HEK293 (cell line): ENCODE measurements at regions not wholly inside any gene's neighbourhood (a gene's known extent, or its start where the extent isn't known, plus 50 kb on each side); places are given as distances from the start of the nearest gene placed in this dataset.

Experiments
- GLI4 ChIP-seq: fragments of 450-650 bp; formaldehyde crosslinking; IDR thresholded peaks from 2 replicates; pipeline ENCODE4 v1.5.1; 2016; ENCODE audit warnings: missing biosample characterization, missing genetic modification characterization
- HOXD13 ChIP-seq: sonication (generic); formaldehyde crosslinking; IDR thresholded peaks from 2 replicates; pipeline ENCODE4 v1.8.0; 2022; ENCODE audit warnings: missing genetic modification reagents, borderline replicate concordance
- KLF1 ChIP-seq: fragments of 450-650 bp; formaldehyde crosslinking; IDR thresholded peaks from 2 replicates; pipeline ENCODE4 v1.5.1; 2016; ENCODE audit warnings: missing biosample characterization, missing genetic modification characterization
- KLF16 ChIP-seq: fragments of 450-650 bp; formaldehyde crosslinking; IDR thresholded peaks from 2 replicates; pipeline ENCODE4 v1.5.1; 2017; ENCODE audit warnings: missing biosample characterization, missing genetic modification characterization
- ZEB2 ChIP-seq: fragments of 450-650 bp; formaldehyde crosslinking; IDR thresholded peaks from 2 replicates; pipeline ENCODE4 v1.5.1; 2016; ENCODE audit warnings: missing biosample characterization, missing genetic modification characterization
- ZNF521 ChIP-seq: fragments of 450-650 bp; formaldehyde crosslinking; IDR thresholded peaks from 2 replicates; pipeline ENCODE4 v1.5.1; 2017; ENCODE audit warnings: missing biosample characterization, mild to moderate bottlenecking, missing genetic modification characterization
- TF ChIP-seq, protein P1 (sequence below): fragments of 450-650 bp; formaldehyde crosslinking; IDR thresholded peaks from 2 replicates; pipeline ENCODE4 v1.5.1; 2016; ENCODE audit warnings: missing biosample characterization, missing genetic modification characterization
- TF ChIP-seq, protein P2 (sequence below): fragments of 450-650 bp; formaldehyde crosslinking; IDR thresholded peaks from 2 replicates; pipeline ENCODE4 v1.5.1; 2016; ENCODE audit warnings: missing biosample characterization, missing genetic modification characterization, low read depth
- TF ChIP-seq, protein P3 (sequence below): sonication (generic); formaldehyde crosslinking; IDR thresholded peaks from 2 replicates; pipeline ENCODE4 v1.8.1; 2022; ENCODE audit warnings: mild to moderate bottlenecking, moderate library complexity, missing genetic modification reagents

DNA sequence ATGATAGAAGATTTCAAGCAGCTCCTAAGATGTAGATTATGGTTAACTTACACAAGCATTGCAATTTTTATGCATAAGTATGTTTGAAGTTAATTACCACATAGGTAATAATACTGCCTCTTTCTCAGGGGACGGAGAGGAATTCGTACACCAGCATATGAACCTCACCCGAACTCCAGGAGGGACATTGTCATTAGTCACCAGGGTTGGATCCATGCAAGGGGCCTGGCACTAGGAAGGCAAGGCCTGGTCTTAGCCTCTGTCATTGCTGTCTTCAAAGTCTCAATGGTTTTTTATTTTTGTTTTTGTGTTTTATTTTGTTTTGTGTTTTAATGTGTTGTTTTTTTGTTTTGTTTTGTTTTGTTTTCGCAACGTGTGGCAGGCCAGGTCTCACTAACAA is 145.6 kb upstream of the PPP2R2D start:
- no peak for TF ChIP-seq ZEB2 (tag by site-specific recombination)
- TF ChIP-seq, protein P1, sequence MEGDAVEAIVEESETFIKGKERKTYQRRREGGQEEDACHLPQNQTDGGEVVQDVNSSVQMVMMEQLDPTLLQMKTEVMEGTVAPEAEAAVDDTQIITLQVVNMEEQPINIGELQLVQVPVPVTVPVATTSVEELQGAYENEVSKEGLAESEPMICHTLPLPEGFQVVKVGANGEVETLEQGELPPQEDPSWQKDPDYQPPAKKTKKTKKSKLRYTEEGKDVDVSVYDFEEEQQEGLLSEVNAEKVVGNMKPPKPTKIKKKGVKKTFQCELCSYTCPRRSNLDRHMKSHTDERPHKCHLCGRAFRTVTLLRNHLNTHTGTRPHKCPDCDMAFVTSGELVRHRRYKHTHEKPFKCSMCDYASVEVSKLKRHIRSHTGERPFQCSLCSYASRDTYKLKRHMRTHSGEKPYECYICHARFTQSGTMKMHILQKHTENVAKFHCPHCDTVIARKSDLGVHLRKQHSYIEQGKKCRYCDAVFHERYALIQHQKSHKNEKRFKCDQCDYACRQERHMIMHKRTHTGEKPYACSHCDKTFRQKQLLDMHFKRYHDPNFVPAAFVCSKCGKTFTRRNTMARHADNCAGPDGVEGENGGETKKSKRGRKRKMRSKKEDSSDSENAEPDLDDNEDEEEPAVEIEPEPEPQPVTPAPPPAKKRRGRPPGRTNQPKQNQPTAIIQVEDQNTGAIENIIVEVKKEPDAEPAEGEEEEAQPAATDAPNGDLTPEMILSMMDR (tag by site-specific recombination) = no peak
- no peak for TF ChIP-seq KLF16
- TF ChIP-seq ZNF521 = no peak
- no peak for TF ChIP-seq GLI4 (tag by site-specific recombination)
- TF ChIP-seq HOXD13 (CRISPR knock-in tag) = no peak
- TF ChIP-seq KLF1 (tag by site-specific recombination) = no peak
- TF ChIP-seq, protein P2, sequence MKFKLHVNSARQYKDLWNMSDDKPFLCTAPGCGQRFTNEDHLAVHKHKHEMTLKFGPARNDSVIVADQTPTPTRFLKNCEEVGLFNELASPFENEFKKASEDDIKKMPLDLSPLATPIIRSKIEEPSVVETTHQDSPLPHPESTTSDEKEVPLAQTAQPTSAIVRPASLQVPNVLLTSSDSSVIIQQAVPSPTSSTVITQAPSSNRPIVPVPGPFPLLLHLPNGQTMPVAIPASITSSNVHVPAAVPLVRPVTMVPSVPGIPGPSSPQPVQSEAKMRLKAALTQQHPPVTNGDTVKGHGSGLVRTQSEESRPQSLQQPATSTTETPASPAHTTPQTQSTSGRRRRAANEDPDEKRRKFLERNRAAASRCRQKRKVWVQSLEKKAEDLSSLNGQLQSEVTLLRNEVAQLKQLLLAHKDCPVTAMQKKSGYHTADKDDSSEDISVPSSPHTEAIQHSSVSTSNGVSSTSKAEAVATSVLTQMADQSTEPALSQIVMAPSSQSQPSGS (tag by site-specific recombination) = no peak
- TF ChIP-seq, protein P3, sequence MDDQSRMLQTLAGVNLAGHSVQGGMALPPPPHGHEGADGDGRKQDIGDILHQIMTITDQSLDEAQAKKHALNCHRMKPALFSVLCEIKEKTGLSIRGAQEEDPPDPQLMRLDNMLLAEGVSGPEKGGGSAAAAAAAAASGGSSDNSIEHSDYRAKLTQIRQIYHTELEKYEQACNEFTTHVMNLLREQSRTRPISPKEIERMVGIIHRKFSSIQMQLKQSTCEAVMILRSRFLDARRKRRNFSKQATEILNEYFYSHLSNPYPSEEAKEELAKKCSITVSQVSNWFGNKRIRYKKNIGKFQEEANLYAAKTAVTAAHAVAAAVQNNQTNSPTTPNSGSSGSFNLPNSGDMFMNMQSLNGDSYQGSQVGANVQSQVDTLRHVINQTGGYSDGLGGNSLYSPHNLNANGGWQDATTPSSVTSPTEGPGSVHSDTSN (CRISPR knock-in tag) = no peak
